H9 (cell line): ENCODE measurements at regions not wholly inside any gene's neighbourhood (a gene's known extent, or its start where the extent isn't known, plus 50 kb on each side); places are given as distances from the start of the nearest gene placed in this dataset.

ENCODE experiments used
- DNase-seq: peaks from one replicate; pipeline ENCODE4 v3.0.0-alpha.2; 2017
- H2AFZ ChIP-seq: one replicate; pipeline ENCODE4 v1.6.1; 2013; ENCODE audit warnings: mild to moderate bottlenecking, low read length, control low read depth, moderate library complexity
- H2AK5ac ChIP-seq: 2 replicates; pipeline ENCODE4 v1.6.1; 2013; ENCODE audit warnings: low read length, control low read depth, mixed read lengths; ENCODE audit not compliant: insufficient read length
- H2BK120ac ChIP-seq: one replicate; pipeline ENCODE4 v1.6.1; 2013; ENCODE audit warnings: low read depth, mild to moderate bottlenecking, low read length, control low read depth, inconsistent platforms; ENCODE audit not compliant: poor library complexity, severe bottlenecking
- H2BK12ac ChIP-seq: 2 replicates; pipeline ENCODE4 v1.6.1; 2013; ENCODE audit warnings: low read length, control low read depth, mixed read lengths, low read depth; ENCODE audit not compliant: insufficient read length
- H2BK15ac ChIP-seq: 2 replicates; pipeline ENCODE4 v1.6.1; 2013; ENCODE audit warnings: low read depth, low read length, control low read depth
- H2BK20ac ChIP-seq: one replicate; pipeline ENCODE4 v1.6.1; 2013; ENCODE audit warnings: low read depth, mild to moderate bottlenecking, low read length, control low read depth, inconsistent platforms; ENCODE audit not compliant: poor library complexity, severe bottlenecking
- H2BK5ac ChIP-seq: 2 replicates; pipeline ENCODE4 v1.6.1; 2013; ENCODE audit warnings: low read length, control low read depth, mixed read lengths; ENCODE audit not compliant: insufficient read length
- H3K14ac ChIP-seq: 2 replicates; pipeline ENCODE4 v1.6.1; 2013; ENCODE audit warnings: low read length, control low read depth; ENCODE audit not compliant: insufficient read depth
- H3K18ac ChIP-seq: 2 replicates; pipeline ENCODE4 v1.6.1; 2013; ENCODE audit warnings: low read depth, mild to moderate bottlenecking, mixed read lengths, low read length, control low read depth; ENCODE audit not compliant: insufficient read length
- H3K23ac ChIP-seq: 2 replicates; pipeline ENCODE4 v1.6.1; 2013; ENCODE audit warnings: low read length, control low read depth, mixed read lengths, low read depth; ENCODE audit not compliant: insufficient read length
- H3K23me2 ChIP-seq: 2 replicates; pipeline ENCODE4 v1.6.1; 2013; ENCODE audit warnings: low read depth, mild to moderate bottlenecking, mixed read lengths, low read length, control low read depth; ENCODE audit not compliant: insufficient read length, poor library complexity, severe bottlenecking
- H3K27ac ChIP-seq: 2 replicates; pipeline ENCODE4 v1.5.1; 2013; ENCODE audit warnings: low read length, control low read depth, mixed read lengths, low read depth; ENCODE audit not compliant: insufficient read length
- H3K27me3 ChIP-seq: 2 replicates; pipeline ENCODE4 v1.6.1; 2013; ENCODE audit warnings: low read length, control low read depth, inconsistent platforms; ENCODE audit not compliant: insufficient read depth
- H3K4ac ChIP-seq: 2 replicates; pipeline ENCODE4 v1.6.1; 2013; ENCODE audit warnings: low read depth, mild to moderate bottlenecking, control low read depth, inconsistent platforms, low read length, moderate library complexity
- H3K4me1 ChIP-seq: 2 replicates; pipeline ENCODE4 v1.6.1; 2013; ENCODE audit warnings: low read length, control low read depth, inconsistent platforms; ENCODE audit not compliant: insufficient read depth
- H3K4me2 ChIP-seq: 2 replicates; pipeline ENCODE4 v1.6.1; 2013; ENCODE audit warnings: low read length, control low read depth, mixed read lengths; ENCODE audit not compliant: insufficient read length, insufficient read depth
- H3K56ac ChIP-seq: 2 replicates; pipeline ENCODE4 v1.6.1; 2013; ENCODE audit warnings: low read depth, mild to moderate bottlenecking, mixed read lengths, low read length, control low read depth; ENCODE audit not compliant: insufficient read length
- H3K79me1 ChIP-seq: 2 replicates; pipeline ENCODE4 v1.6.1; 2013; ENCODE audit warnings: low read depth, mild to moderate bottlenecking, moderate library complexity, low read length, control low read depth, inconsistent platforms; ENCODE audit not compliant: insufficient read depth, poor library complexity, severe bottlenecking
- H3K79me2 ChIP-seq: 2 replicates; pipeline ENCODE4 v1.6.1; 2013; ENCODE audit warnings: low read length, control low read depth, inconsistent platforms; ENCODE audit not compliant: insufficient read depth
- H3K9ac ChIP-seq: 2 replicates; pipeline ENCODE4 v1.6.1; 2013; ENCODE audit warnings: low read length, control low read depth, mixed read lengths; ENCODE audit not compliant: insufficient read length; ENCODE audit errors: extremely low read depth
- H3K9me3 ChIP-seq: one replicate; pipeline ENCODE4 v1.6.1; 2013; ENCODE audit warnings: low read depth, low read length, inconsistent platforms; ENCODE audit not compliant: control insufficient read depth
- H3T11ph ChIP-seq: one replicate; pipeline ENCODE4 v1.6.1; 2013; ENCODE audit warnings: mild to moderate bottlenecking, low read length, control low read depth, inconsistent platforms
- H4K20me1 ChIP-seq: one replicate; pipeline ENCODE4 v1.6.1; 2013; ENCODE audit not compliant: control insufficient read depth, insufficient read length, insufficient read depth
- H4K5ac ChIP-seq: 2 replicates; pipeline ENCODE4 v1.6.1; 2013; ENCODE audit warnings: low read depth, mild to moderate bottlenecking, mixed read lengths, low read length, control low read depth; ENCODE audit not compliant: insufficient read length
- H4K8ac ChIP-seq: replicated peaks from 2 replicates; pipeline ENCODE4 v1.6.1; 2013; ENCODE audit warnings: low read length, control low read depth, mixed read lengths, low read depth; ENCODE audit not compliant: insufficient read length
- H4K91ac ChIP-seq: 2 replicates; pipeline ENCODE4 v1.6.1; 2013; ENCODE audit warnings: low read depth, mild to moderate bottlenecking, moderate library complexity, mixed read lengths, low read length, control low read depth; ENCODE audit not compliant: insufficient read length
- H3K27ac Mint-ChIP-seq, 3 experiments: 2 replicates in 2 of 3; 3 replicates in 1 of 3; pipeline ENCODE4 v1.8.0; 2020 to 2021; ENCODE audit warnings: mixed read lengths in 3 of 3, mild to moderate bottlenecking in 1 of 3, moderate library complexity in 1 of 3
- H3K27me3 Mint-ChIP-seq: 2 replicates; pipeline ENCODE4 v1.8.0; 2021; ENCODE audit warnings: low read depth, mild to moderate bottlenecking, moderate library complexity, mixed read lengths
- H3K36me3 Mint-ChIP-seq, 3 experiments: 2 replicates in 2 of 3; 3 replicates in 1 of 3; pipeline ENCODE4 v1.8.0; 2020 to 2021; ENCODE audit warnings: low read depth in 3 of 3, mixed read lengths in 3 of 3; ENCODE audit not compliant: insufficient read depth in 1 of 3
- H3K4me1 Mint-ChIP-seq, 2 experiments: 2 replicates each; pipeline ENCODE4 v1.8.0; 2020; ENCODE audit warnings: mixed read lengths in 2 of 2
- H3K4me3 Mint-ChIP-seq, 2 experiments: 2 replicates in 1 of 2; 3 replicates in 1 of 2; pipeline ENCODE4 v1.8.0; 2020 to 2021; ENCODE audit warnings: mild to moderate bottlenecking in 2 of 2, mixed read lengths in 2 of 2, moderate library complexity in 1 of 2
- H3K9me3 Mint-ChIP-seq, 2 experiments: 2 replicates in 1 of 2; 3 replicates in 1 of 2; pipeline ENCODE4 v1.8.0; 2020; ENCODE audit warnings: mild to moderate bottlenecking in 2 of 2, mixed read lengths in 2 of 2, moderate library complexity in 1 of 2
- TF ChIP-seq, protein P1 (sequence below): fragments of 200-600 bp; sonication (generic); conservative IDR thresholded peaks from 3 replicates; pipeline ENCODE4 v1.8.0; 2021; ENCODE audit warnings: antibody characterized with exemption, mild to moderate bottlenecking

DNA sequence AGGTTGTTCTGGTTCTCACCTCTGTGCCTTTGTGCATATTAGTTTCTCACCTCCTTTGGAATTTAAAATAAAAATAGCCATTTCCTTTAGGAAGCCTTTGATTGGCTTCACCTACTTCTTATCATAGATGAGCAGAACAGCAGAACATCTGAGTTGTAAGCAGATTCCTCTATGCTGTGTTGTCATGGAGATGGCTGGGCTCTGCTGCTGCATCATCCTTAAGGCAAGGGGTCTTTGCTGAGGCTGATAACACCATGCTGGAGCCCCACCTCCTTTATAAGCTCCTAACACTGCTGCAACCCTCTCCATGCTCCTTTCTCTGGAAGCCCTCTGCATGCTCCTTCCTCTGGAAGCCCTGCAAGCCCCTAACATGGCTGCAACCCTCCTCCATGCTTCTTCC lies 276.5 kb upstream of the TCF21 start:
- Mint-ChIP-seq H3K4me1 (peaks cover 17 to 22% of the 10 kb centered on the region in 2 experiments), H3K27me3 (no peaks in the 10 kb centered on the region), H3K9me3 (peaks cover 5 to 9% of the 10 kb centered on the region in 2 experiments; a peak in 3 of 5 replicates), H3K4me3 (no peak overlapping the region), H3K36me3 (peaks cover 4 to 10% (median 4%) of the 10 kb centered on the region in 3 experiments; a peak in 3 of 7 replicates), H3K27ac (no peak overlapping the region)
- Histone ChIP-seq H4K20me1 (no peaks in the 10 kb centered on the region), H3K56ac (no peak overlapping the region), H3K9me3 (no peaks in the 10 kb centered on the region), H2AFZ (no peak overlapping the region), H3K27ac (no peak overlapping the region), H3K79me1 (no peaks in the 10 kb centered on the region), H3K9ac (no peak overlapping the region), H3K23ac (no peak overlapping the region), H2BK12ac (no peak overlapping the region), H2AK5ac (no peak overlapping the region), H3K4me2 (no peak overlapping the region), H4K91ac (no peak overlapping the region), H4K8ac (no peak overlapping the region), H3K27me3 (no peaks in the 10 kb centered on the region), H2BK120ac (no peak overlapping the region), H2BK15ac (no peak overlapping the region), H3K4ac (no peak overlapping the region), H3K79me2 (no peaks in the 10 kb centered on the region), H3K23me2 (no peaks in the 10 kb centered on the region), H3T11ph (no peak overlapping the region), H3K4me1 (peaks cover 4% of the 10 kb centered on the region; the same call in 1 of the 2 replicates), H2BK20ac (no peak overlapping the region), H3K14ac (no peak overlapping the region), H2BK5ac (no peak overlapping the region), H3K18ac (no peak overlapping the region), H4K5ac (no peak overlapping the region)
- DNase-seq, result no peak
- TF ChIP-seq, protein P1, sequence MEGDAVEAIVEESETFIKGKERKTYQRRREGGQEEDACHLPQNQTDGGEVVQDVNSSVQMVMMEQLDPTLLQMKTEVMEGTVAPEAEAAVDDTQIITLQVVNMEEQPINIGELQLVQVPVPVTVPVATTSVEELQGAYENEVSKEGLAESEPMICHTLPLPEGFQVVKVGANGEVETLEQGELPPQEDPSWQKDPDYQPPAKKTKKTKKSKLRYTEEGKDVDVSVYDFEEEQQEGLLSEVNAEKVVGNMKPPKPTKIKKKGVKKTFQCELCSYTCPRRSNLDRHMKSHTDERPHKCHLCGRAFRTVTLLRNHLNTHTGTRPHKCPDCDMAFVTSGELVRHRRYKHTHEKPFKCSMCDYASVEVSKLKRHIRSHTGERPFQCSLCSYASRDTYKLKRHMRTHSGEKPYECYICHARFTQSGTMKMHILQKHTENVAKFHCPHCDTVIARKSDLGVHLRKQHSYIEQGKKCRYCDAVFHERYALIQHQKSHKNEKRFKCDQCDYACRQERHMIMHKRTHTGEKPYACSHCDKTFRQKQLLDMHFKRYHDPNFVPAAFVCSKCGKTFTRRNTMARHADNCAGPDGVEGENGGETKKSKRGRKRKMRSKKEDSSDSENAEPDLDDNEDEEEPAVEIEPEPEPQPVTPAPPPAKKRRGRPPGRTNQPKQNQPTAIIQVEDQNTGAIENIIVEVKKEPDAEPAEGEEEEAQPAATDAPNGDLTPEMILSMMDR, result no peak
